ENCODE measurements at regions not wholly inside any gene's neighbourhood (a gene's known extent, or its start where the extent isn't known, plus 50 kb on each side); places are given as distances from the start of the nearest gene placed in this dataset.

DNA sequence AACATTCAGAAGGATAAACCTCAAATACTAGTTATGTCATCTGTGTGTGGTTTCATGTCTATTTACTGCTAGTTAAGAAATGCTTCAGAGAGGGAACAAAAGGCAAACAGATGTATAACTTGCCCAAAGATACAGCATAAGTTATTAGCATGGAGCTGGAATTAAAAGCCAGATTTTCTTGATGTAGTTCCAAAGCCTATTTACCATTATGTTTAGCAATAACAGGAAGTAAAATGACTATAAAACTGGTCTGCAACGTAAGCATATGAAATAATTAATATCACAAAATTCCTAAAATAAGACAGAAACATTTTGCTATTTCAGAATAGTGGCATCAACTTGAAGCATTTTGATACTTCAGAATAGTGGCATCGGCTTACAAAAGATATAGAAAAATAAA is 1232.8 kb downstream of the NCAM2 start:
- intact Hi-C loops (cut with DNase I, micrococcal nuclease): no loop called here
- TF ChIP-seq CTCF (IDR thresholded peaks at IDR 0.05): no peak

GRCh38 chr21:22235866-22236590 is 1237.8 kb downstream of the NCAM2 start:
- DNase-seq: no peak
- CTCF ChIA-PET: no interaction called here
- H3K4me3 Mint-ChIP-seq: no peak overlapping the region

More for the DNA sequence above, 1232.8 kb downstream of the NCAM2 start:
- H3K9me3 ChIP-seq (ENCODE audit: control insufficient read depth in 1 of 2, insufficient read depth in 1 of 2, low read length in 2 of 2): no peaks in the 10 kb centered on the region
- Mint-ChIP-seq H3K9me3 (peaks cover 1% of the 10 kb centered on the region), H3K4me3 (no peak overlapping the region), H3K27me3 (no peaks in the 10 kb centered on the region), H3K27ac (no peak overlapping the region), H3K36me3 (ENCODE audit: low read depth) (no peaks in the 10 kb centered on the region), H3K4me1 (ENCODE audit: low read depth) (no peaks in the 10 kb centered on the region)
- no peaks in the 10 kb centered on the region for H3K36me3 ChIP-seq (ENCODE audit: insufficient read depth, low read length)
- no peaks in the 10 kb centered on the region for H3K4me1 ChIP-seq (ENCODE audit: insufficient read depth, low read length)
- ChIA-PET POLR2A (no interaction called here), CTCF (no interaction called here)
- DNase-seq: no peak
- no peaks in the 10 kb centered on the region for H3K27me3 ChIP-seq (ENCODE audit: control insufficient read depth in 1 of 2, insufficient read depth in 2 of 2, low read length in 2 of 2)
- H3K27ac ChIP-seq (ENCODE audit: low read depth in 1 of 2, low read length in 2 of 2): no peak overlapping the region
- no peak for ATAC-seq (ENCODE audit: poor library complexity)
- no peak overlapping the region for H3K4me3 ChIP-seq (ENCODE audit: low read length)

GRCh38 chr21:22244516-22244915 is 1246.3 kb downstream of the NCAM2 start:
- Histone ChIP-seq H3K9me3 (ENCODE audit: control insufficient read depth in 1 of 2, insufficient read depth in 1 of 2, low read length in 2 of 2) (no peaks in the 10 kb centered on the region), H3K27me3 (ENCODE audit: control insufficient read depth in 1 of 2, insufficient read depth in 2 of 2, low read length in 2 of 2) (no peaks in the 10 kb centered on the region), H3K4me3 (ENCODE audit: low read length) (no peak overlapping the region), H3K4me1 (ENCODE audit: insufficient read depth, low read length) (no peaks in the 10 kb centered on the region), H3K36me3 (ENCODE audit: insufficient read depth, low read length) (no peaks in the 10 kb centered on the region), H3K27ac (ENCODE audit: low read depth in 1 of 2, low read length in 2 of 2) (no peak overlapping the region)
- DNase-seq (no peak), ATAC-seq (ENCODE audit: poor library complexity) (no peak)
- TF ChIP-seq CTCF (IDR thresholded peaks at IDR 0.05): no peak
- intact Hi-C loops (cut with DNase I, micrococcal nuclease): no loop called here
- Mint-ChIP-seq H3K36me3 (ENCODE audit: low read depth) (no peaks in the 10 kb centered on the region), H3K27ac (no peak overlapping the region), H3K9me3 (no peaks in the 10 kb centered on the region), H3K4me3 (no peak overlapping the region), H3K4me1 (ENCODE audit: low read depth) (no peaks in the 10 kb centered on the region), H3K27me3 (no peaks in the 10 kb centered on the region)
- CTCF ChIA-PET: no interaction called here
- POLR2A ChIA-PET: no interaction called here

More at GRCh38 chr21:22235866-22236590, 1237.8 kb downstream of the NCAM2 start:
- no peaks in the 10 kb centered on the region for H3K4me1 Mint-ChIP-seq (ENCODE audit: low read depth)
- POLR2A ChIA-PET: no interaction called here
- no peaks in the 10 kb centered on the region for H3K27me3 Mint-ChIP-seq
- no peaks in the 10 kb centered on the region for H3K36me3 Mint-ChIP-seq (ENCODE audit: low read depth)
- no peak for ATAC-seq (ENCODE audit: poor library complexity)
- no peak overlapping the region for H3K4me3 ChIP-seq (ENCODE audit: low read length)
- no peak for TF ChIP-seq CTCF (IDR thresholded peaks at IDR 0.05)
- H3K27ac ChIP-seq (ENCODE audit: low read depth in 1 of 2, low read length in 2 of 2): no peak overlapping the region
- no peaks in the 10 kb centered on the region for H3K4me1 ChIP-seq (ENCODE audit: insufficient read depth, low read length)
- peaks cover 8% of the 10 kb centered on the region for H3K9me3 Mint-ChIP-seq
- intact Hi-C loops (cut with DNase I, micrococcal nuclease): no loop called here
- no peaks in the 10 kb centered on the region for H3K27me3 ChIP-seq (ENCODE audit: control insufficient read depth in 1 of 2, insufficient read depth in 2 of 2, low read length in 2 of 2)
- peaks cover 0 to 6% of the 10 kb centered on the region in 2 experiments for H3K9me3 ChIP-seq (ENCODE audit: control insufficient read depth in 1 of 2, insufficient read depth in 1 of 2, low read length in 2 of 2)
- no peaks in the 10 kb centered on the region for H3K36me3 ChIP-seq (ENCODE audit: insufficient read depth, low read length)
- H3K27ac Mint-ChIP-seq: no peak overlapping the region

Measured in CD4-positive, alpha-beta T cell (primary cell).